ENCODE measurements at regions not wholly inside any gene's neighbourhood (a gene's known extent, or its start where the extent isn't known, plus 50 kb on each side); places are given as distances from the start of the nearest gene placed in this dataset.
A peak's percentile ranks its signal among the peaks of the same experiment; 100 is the strongest.

DNA sequence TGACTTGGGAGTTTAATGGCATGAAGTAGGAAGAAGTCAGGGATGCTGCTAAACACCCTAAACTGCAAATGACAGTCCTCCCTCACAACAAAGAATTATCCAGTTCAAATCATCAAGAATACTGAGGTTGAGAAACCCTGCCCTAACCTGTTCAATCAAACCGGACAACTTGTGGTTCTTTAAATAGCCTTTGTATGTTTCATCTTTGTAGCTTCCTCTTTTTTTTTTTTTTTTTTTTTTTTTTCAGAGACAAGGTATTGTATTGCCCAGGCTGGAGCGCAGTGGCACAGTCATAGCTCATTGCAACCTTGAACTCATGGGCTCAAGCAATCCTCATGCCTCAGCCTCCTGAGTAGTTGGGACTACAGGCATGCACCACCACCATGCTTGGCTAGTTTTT is 52.5 kb upstream of the TTC29 start:
- no peak for DNase-seq (ENCODE audit: low read depth in 2 of 2)

DNA sequence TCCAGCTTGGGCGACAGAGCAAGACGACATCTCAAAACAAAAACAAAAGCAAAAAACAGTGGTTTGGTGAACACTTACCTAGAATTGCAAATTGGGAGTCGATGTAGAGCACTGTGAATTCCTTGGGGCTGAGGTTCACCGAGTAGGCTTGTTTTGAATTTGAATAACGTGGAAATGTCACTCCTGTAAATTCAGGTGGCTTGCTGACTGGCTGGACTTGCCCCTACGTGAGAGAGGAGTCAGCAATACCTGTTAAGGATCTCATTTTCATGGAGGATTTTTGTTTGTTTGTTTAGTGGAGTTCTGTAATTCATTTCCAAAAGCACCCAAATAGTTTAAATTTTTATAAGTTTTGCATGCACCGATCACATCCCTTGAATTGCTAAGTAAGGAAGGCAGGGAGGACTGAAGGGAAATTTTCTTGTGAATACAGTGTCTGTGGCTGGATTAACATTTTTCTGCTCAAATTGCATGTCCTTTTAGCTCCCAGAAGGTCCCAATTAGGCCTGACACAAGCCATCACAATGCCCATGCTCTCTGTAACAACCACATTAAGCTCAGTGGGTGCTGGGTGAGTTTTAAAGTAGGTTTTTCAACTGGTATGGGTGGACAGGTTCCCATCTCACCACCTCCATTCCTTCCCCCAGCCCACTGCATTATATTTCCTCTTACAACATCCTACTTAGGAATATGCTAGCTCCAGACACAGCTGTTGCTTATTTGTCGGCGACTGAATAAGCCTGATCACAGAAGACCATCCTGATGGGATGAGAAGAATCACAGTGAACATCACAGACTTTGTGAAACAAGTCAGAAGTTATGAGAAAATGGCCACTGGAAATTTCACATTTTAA is 58.5 kb upstream of the TTC29 start:
- DNase-seq (ENCODE audit: low read depth in 2 of 2), result no peak

DNA sequence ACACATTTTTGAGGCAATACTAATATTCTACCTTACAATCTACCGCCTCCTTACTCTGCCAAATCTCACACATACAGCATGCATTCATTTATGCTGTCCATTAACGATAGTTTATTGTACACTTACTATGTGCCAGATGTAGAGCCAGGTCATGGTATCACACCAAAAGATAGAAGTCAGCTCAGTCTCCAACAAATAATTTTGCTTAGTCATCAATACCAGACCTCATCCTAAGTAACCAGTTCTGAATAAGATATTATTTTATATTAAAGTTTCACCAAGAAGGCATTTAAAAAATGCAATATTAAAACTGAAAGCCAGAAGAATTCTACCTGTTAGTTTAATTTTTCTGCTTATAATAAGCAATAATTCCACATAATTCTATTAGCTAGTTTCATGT is 60.6 kb upstream of the TTC29 start:
- DNase-seq (ENCODE audit: low read depth in 2 of 2), result no peak

DNA sequence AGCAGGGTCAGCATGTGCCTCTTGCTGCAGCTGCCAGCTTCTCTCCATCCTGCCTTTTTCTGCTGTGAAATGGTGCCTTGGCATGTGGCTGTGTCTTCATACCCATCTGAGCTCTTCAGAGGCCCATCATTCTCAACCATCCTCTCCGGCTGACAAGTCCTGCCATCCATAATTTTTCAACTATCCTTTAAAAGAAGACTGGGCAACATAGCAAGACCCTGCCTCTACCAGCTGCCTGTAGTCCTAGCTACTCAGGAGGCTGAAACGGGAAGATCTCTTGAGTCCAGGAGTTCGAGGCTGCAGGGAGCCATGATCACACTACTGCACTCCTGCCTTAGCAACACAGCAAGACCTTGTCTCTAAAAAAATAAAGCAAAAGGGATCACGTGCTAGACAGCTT is 64.2 kb upstream of the TTC29 start:
- DNase-seq (ENCODE audit: low read depth in 2 of 2), result no peak

DNA sequence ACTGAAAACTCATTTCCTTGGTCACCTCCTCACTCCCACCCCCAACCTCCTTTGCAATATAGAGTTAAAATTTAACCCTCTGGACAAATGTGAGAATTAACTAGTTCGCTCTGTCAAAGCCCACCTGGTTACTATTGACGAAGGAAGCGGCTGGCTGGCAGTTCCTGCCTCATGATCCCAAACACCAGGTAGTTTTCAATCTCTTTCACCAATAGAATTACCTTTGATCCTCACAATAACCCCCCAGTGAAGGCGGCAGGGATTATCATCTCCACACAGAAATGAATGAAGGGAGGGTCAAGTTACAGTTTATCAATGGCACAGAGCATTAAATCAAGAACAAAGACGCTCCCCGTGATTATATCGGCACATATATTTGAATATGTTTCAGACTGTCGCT is 65.7 kb upstream of the TTC29 start:
- no peak for DNase-seq (ENCODE audit: low read depth in 2 of 2)

DNA sequence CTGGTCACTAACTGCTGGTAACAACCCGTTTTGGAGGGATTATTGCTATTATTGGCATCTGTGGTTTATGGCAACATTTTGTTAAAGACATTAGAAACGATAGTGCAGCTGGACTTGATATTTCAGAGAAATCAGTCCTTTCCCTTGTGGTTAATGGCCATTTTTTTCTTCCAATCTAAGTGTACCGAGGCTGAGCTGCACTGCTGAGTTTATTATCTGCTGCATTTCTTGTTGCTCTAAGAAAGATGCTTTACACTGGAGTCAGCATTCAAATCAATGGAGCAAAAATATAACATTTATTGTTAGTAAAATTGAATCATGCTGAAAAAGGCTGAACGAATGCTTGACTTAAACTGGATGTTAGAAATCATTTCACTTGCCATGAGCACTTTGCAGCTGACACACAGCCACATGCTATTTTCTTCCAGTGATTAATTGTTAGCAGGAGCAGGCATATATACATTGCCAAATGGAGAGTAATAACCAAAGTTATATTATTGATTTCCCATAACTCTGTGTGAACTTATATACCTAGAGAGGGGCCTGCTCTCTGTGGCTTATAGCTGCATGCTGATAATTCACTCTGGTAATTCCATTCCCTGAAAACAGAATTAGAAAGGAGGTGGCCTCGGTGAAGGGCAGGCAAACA is 66.5 kb upstream of the TTC29 start:
- no peak for DNase-seq (ENCODE audit: low read depth in 2 of 2)

DNA sequence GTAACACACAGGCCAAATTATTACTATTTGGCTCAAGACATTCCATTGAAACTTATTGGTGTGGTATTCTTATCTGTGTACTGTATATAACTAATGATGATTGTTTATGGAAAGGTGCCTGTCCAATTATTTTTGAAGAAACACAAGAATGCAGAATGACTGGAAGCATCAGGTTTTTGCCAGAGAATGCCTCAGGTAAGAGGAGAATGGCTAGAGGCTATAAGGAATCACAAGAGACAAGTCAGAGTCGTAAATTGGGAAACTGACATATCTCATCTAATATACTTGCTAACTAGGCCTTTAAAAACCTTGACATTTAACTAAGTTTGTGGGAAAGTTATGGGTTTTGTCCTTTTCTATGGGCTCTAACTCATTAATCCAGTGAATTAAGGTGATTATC is 69.3 kb upstream of the TTC29 start:
- DNase-seq (ENCODE audit: low read depth in 2 of 2), result no peak

DNA sequence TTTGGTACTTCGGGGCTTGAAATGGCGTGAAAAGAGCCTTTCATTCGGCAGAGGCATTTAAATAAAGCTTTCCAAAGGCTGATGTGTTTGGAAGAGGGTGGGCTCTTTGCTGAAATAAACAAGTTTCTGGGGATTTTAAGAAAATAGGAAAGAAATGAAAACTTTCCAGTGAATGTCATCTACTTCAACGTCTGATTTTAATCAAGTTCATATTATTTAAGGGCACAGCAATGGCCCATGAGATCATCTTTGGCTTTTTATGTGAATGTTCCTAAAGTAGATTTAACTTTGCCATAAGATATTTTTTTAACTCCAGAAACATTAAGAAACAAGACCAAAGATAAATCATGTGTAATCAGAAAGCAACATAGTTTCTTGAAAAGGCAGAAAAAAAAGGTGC is 69.8 kb upstream of the TTC29 start:
- DNase-seq (ENCODE audit: low read depth in 2 of 2), result no peak

DNA sequence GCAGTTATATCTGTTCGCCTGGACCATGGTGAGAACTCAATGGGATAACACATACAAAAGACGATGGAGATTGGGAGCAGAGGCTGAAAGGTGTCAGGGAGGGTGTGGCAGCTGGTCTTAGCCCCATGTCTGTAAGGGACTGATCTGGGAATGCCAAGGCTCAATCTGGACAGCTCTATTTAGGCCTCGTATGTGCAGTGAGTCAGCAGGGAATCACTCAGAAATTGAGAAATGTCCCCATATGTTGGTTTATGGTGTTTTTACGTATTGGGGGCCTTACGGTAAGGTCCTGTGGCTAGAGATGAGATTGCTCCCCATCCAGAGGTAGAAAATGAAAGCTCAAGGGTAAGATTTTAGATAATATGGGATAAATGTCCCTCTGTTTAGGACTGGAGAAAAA is 71.4 kb upstream of the TTC29 start:
- no peak for DNase-seq (ENCODE audit: low read depth in 2 of 2)

DNA sequence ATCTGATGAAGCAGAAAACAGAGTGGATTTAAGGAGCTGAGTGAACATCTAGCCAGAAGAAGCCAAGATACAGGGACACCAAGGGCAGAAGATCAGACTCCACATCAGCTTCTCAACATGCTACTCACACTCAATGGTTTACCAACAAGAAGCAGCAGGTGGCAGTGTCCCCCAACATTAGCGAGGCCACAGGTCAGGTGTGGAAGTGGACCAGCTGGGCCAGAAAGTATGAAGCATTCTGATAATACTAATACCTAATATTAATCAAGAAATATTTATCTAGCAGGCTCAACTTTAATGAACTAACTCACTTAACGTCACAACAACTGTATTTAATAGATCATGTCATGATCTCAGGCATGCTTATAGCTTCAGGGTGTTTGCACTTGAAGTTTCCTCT is 73.4 kb upstream of the TTC29 start:
- DNase-seq (ENCODE audit: low read depth in 2 of 2), result peak; percentile 34

DNA sequence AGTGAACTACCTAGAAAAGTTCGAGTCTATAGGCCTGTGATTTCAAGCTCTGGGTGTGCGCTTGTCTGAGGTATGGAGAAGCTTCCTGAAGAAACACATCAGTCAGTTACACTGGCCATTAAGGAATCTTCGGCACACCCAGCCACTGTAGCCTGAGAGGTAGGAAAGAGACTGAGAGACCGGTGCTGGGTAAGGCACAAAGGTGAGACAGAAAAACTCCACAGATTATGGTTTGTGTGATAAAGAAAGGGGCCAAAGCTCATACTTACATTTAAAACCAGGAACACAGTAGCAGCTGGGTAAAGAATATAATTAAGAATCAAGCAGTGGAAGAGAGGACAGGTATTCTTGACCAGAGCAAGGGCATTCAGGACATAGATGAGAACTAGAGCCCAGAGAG is 74.8 kb upstream of the TTC29 start:
- DNase-seq (ENCODE audit: low read depth in 2 of 2), result no peak

DNA sequence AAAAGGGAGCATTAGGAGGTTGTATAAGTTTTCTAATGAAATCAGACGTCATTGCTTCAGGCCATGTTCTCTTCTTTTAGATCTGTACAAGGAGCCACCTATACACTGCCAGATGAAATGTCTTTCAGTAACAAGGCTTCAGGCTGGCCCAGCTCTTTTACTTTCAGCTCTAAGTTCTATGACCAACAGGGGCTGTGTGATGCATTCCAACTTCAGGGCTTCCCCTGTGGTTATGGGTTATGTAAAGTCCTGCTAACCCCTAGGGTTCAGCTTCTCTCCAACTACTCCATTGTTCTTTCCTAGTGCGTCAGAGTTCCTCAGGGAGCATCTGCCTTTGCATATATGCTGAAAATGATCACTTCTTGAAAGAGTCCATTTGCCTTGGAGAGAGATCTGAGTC is 79.4 kb upstream of the TTC29 start:
- no peak for DNase-seq (ENCODE audit: low read depth in 2 of 2)

DNA sequence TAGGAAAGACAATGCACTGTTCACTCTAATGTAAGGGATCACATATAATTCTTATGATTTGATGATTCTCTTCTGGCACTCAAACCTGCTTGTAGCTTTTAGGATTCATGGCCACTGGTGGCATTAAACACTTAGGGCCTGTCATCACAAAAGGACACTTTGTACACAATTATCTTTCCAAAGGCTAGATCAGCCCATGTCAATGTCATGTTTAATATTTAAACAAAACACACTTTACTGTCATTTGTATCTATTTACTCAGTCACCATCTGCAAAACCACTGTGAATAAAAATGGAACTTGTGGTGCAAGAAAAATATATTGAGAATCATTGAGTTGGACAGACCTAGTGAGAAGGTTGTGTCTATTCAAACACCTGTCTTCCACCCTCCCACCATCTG is 83.6 kb upstream of the TTC29 start:
- no peak for DNase-seq (ENCODE audit: low read depth in 2 of 2)

DNA sequence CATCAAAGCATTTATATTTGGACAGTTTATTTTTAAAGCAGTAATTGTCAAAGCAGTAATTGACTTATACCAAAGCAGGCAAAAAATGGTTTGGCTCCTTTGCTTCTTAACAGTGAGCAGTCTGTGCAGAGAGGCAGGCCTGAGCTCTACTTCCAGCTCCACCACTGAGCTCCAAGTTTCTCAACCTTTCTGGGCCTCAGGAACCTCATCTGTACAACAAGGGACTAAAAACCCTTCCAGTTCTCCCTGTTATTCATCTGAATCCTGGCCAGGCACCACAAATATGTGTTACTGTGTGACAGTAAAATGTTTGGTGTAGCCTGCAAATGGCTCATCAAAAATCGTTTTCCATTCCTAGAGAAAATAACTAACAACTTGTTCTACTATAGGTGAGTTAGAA is 88.7 kb upstream of the TTC29 start:
- no peak for DNase-seq (ENCODE audit: low read depth in 2 of 2)

DNA sequence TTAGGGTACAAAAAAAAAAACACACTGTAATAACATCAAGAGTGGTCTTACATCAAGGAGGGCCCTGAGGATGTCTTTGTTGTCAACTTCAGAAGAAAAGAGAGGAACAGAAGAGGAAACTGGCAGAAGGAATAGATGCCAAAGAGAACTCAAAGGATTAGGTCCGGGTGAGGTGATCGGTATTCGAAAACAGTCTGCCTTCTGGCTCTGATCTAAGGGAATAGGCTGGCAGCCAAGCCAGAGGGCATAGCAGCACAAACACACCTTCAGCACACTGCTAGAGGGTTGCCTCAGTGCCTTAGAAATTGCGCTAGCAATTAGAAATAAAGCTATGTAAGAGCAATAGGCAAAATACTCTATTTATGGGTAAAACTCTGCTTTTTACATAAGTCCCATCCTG is 91.4 kb upstream of the TTC29 start:
- no peak for DNase-seq (ENCODE audit: low read depth in 2 of 2)

DNA sequence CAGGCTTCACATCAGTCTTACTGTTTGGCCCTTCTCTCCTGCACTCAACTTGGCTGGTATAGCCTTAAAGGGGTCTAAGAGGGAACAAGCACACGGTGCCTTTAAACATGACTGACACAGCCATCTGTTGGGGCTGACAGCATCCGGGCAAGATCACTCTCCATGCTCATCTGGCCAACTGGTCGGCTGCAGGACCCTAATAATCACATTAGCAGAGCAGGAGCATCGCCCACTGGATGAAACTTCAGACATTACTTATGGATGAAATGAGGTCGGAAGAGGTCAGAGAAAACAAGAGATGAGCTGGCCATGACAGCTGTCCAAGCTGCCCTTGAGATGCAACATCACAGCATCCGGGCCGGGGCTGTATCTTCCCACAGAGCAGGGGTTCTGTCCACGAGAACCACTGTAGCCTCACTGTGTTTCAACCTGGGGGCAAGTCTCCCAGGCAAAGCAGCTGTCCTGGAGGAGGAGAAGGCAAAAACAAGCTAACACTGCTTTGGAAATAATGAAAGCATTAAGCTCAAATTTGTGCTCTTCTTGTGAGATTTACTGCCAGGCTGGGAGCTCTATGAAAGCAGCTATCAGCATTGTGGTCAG is 94.4 kb upstream of the TTC29 start:
- no peak for DNase-seq (ENCODE audit: low read depth in 2 of 2)

DNA sequence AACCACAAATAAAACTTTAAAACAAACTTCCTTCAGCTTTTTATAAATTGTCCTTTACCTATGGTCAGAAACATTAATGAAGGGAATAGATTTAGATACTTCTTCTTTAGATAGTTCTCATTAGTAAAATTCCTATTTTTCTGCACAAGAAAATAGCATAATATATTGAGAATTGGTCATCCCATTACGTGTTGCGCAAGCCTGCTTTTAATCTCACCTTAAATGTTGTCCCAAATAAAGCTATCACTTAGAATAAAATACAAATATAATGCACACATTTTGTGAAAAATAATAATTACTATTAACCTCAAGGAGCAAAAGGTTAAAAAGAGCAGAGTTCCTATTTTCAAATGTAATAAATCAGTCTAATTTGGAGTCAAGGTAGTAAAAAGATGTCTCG is 95.2 kb upstream of the TTC29 start:
- DNase-seq (ENCODE audit: low read depth in 2 of 2), result no peak

DNA sequence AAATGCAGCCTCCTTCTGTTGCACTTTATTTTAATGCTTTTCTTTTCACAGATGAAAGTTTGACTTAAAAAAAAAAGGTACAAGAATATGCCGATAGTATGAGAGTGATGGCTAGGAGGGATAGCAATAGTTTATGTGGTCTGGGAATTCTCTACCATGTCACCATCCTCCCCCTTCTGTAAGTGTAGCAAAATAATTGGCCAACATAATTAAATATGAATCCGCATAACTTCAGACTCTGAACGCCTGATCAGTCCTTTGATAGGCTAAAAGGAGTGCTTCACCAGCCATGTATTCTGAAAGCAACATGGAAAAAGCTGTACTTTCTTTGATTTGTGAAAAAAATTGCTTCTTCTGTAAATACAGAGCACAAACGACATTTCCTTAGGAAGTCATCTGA is 95.7 kb upstream of the TTC29 start:
- DNase-seq (ENCODE audit: low read depth in 2 of 2), result no peak

DNA sequence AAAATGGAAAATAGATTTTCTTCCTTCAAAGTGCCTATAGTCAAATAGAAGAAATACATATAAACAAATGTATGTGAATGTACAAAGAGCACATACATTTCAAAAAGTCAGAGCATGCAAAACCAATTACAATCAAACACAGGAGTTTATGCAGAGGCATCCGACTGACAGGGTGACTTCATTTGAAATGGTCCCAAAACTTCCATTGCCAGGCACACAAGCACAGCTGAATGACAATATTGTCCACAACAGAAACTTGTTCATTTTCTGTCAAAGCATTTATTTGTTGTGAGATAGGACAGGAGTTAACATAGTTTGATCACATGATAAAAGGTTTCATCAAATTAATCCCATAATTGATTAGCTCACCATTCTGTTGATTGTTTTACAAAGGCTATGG is 96.4 kb upstream of the TTC29 start:
- DNase-seq (ENCODE audit: low read depth in 2 of 2), result no peak

DNA sequence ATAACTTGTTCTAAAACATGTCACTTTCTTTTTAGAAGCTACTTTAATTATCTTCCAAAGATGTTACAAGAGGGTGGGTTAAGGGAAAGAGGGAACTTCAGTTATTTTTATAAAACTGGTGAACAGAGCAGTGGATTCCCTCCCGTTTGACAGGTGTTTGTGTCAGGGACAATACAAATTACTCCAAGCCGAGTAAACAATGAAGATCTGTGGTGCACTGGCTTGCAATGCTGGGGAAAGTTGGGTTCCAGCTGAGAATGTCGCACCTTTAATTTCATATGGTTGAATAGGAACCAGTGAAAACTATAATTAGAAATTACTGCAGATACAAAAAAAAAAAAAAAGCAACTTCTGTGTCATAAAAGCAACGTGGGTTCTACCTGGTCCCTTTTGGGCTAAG is 98.6 kb upstream of the TTC29 start:
- DNase-seq (ENCODE audit: low read depth in 2 of 2), result no peak

DNA sequence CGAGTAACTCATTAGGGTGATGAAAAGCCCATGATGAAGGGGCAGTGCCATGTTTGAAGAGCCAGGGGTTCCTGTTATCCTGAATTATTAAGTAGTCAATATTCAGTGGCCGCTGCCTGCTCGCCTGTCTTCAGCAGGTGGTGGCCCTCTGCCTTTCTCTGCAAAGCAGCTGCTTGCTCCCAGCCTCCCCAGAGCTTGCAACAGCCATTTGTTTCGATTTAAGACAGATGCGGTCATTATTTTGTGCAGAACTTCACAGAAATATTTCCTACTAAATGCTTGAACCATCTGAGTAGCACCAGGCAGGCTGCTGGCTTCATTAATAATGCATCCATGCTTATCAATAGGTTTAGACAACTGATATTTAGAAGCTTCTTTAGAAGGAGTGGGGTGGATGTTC is 104.3 kb upstream of the TTC29 start:
- DNase-seq (ENCODE audit: low read depth in 2 of 2), result no peak

DNA sequence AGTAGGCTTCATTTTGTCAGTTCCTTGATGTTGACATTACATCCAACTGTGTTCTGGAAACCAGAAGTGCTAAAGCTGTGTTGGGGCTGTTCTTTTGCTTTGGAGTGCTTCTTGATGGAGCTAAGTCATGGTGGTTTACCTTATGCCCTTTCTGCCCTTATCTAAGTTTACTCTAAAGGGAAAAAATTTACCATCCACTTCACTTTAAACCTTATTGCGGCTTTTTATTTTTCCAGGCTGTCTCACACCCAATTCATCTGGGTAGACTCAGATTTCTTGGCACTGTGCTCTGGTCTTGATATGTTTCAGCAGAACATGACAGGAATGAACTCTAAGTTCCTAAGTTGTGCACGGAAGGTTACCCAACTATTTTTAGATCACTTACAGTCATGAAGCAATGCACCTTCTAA is 104.7 kb upstream of the TTC29 start:
- peak in 1 of 2 experiments; percentile 18 for DNase-seq (ENCODE audit: low read depth in 2 of 2)

DNA sequence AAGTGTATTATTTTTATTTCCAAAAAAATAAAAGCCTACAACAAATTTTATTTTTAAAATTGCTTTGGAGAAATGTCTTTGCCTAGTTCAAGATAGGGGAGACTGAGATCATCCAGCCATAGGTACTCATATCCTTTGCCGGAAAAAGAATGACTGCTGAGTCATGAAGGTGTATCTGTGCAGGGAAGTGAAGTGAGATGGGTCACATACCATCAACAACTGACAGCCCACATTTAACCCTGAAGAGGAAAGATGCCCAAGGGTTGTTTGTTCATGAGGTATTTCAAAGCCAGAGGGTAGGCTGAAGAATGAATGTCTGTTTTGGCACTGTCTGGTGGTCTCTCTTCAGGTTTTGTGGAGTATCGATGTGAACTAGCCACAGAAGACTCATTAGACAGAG is 106.7 kb upstream of the TTC29 start:
- DNase-seq (ENCODE audit: low read depth in 2 of 2), result no peak
